Stimulated activated naive CD4-positive, alpha-beta T cell treated with Interleukin-2 at 50 U/mL for 16 hours (primary cell): ENCODE measurements at regions not wholly inside any gene's neighbourhood (a gene's known extent, or its start where the extent isn't known, plus 50 kb on each side); places are given as distances from the start of the nearest gene placed in this dataset.
A peak's percentile ranks its signal among the peaks of the same experiment; 100 is the strongest.
"Not testable (repeated sequence)": the region's sequence is repeated elsewhere in the genome, so short reads cannot be mapped to it uniquely, and the experiment has no call there.

Experiments
- DNase-seq: peaks from one replicate; lab custom pipeline; 2025; lab: John Stamatoyannopoulos, UW

DNA sequence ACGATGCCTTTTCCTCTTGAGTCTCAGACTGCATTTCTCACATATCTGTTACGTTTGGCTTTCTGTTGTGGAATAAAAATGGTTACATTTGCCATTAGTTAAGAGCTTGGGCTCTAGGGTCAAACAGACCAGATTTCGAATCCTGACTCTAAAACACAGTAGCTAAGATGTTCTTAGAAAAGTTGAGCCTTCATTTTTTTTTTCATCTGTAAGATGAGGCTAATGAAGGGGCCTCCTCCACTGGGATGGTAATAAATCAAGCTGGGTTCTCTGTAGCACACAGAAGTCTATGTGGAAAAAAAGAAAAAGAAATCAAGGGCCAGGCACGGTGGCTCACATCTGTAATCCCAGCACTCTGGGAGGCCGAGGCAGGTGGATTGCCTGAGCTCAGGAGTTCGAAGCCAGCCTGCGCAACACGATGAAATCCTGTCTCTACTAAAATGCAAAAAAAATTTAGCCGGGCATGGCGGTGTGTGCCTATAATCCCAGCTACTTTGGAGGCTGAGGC lies 49.9 kb upstream of the CAPRIN1 start:
- no peak for DNase-seq

GRCh38 chr11:33999393-33999792 lies 52.1 kb upstream of the CAPRIN1 start:
- no peak for DNase-seq

GRCh38 chr11:33997584-33998251 lies 53.8 kb upstream of the CAPRIN1 start:
- no peak for DNase-seq

GRCh38 chr11:33996498-33997454 lies 54.8 kb upstream of the CAPRIN1 start:
- DNase-seq, result peak; percentile 55

DNA sequence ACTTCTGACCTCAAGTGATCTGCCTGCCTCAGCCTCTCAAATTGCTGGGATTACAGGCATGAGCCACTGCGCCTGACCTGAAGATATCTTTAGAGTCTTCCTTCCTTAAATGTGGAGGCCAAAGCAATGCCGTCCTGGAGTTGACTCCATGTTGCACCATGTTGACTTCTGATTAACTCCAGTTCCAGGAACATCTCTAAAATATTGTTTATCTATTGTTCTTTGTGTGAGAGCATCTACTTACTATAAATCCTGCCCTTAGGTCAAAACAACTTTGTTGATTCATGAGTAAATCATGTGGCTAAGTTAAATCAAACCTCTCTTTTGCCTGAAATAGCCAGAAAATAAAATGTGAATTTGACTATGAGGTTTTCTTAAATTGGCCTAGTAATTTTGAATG lies 56.6 kb upstream of the CAPRIN1 start:
- no peak for DNase-seq

DNA sequence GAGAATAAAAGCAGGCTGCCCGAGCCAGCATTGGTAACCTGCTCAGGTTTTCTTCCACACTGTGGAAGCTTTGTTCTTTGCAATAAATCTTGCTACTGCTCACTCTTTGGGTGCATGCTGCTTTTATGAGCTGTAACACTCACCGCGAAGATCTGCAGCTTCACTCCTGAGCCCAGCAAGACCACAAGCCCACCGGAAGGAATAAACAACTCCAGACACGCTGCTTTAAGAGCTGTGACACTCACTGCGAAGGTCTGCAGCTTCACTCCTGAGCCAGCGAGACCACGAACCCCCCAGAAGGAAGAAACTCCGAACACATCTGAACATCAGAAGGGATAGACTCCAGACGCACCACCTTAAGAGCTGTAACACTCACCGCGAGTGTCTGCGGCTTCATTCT lies 60.4 kb upstream of the CAPRIN1 start:
- DNase-seq, result not testable (repeated sequence)

- DNase-seq, result not testable (repeated sequence)
Measured at GRCh38 chr11:33990131-33990530, 61.4 kb upstream of the CAPRIN1 start.

DNA sequence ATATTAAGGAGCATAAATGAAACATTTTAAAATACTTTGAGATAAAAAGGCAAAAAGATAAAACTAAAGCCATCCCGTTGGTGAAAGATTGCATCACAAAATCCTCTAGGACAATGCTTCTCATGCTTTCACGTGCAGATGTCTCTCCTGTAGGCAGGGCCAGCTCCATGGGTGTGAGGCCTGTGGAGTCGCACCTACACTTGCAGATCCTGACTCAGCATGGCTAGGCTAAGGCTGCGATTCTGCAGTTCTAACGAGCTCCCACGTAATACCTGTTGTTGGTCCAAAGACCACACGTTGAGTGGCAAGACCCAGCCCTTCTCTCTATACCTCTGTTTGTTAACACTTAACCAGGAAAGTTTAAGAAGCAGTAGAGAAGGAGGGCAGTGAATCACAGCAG lies 62.1 kb upstream of the CAPRIN1 start:
- no peak for DNase-seq

DNA sequence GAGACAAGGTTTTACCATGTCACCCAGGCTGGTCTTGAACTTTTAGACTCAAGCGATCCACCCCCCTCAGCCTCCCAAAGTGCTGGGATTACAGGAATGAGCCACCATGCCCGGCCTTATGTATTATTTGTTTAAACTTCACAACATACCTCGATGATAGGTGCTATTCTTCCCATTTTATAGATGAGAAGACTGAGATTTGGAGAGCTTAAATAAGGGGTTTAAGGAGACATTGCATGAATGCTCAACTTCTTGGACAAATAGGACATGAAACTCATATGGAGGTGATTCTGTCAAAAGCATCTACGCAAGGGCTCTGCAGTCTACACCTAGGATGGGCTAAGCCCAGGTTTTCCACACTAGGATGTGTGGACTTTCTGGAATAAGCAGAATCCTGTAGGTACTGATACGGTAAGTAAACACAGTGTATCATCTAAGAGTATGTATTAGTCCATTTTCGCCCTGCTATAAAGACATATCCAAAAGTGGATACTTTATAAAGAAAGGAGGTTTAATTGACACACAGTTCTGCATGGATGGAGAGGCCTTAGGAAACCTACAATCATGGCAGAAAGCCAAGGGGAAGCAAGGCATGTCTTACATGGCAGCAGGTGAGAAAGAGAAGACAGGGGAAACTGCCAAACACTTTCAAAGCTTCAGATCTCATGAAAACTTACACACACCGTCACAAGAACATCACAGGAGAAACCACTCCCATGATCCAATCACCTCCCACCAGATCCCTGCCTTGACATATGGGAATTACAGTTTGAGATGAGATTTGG lies 62.8 kb upstream of the CAPRIN1 start:
- no peak for DNase-seq

DNA sequence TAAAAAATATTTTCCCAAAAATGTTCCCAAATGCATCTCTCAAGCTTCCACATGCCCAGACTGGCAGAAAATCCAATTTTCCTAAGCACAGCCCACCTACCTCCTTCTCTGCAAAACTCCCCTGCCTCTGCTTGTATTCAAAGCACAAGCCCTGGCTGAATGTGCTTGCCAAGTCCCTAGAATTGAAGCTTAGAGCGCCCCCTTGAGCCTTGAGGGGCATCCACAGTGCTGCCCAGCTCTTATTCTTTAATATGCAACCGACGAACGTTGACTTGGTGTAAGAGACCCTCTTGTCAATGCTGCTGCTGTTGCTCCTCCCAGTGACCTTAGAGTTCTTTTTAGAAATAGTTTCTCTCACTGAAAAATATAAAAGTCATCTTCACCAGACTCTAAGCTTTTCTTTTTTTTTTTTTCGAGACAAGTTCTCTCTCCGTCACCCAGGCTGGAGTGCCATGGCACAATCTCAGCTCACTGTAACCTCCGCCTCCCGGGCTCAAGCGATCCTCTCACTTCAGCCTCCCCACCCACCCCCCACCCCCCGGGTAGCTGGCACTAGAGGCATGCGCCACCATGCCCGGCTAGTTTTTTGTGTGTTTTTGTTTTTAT lies 63.5 kb upstream of the CAPRIN1 start:
- peak; percentile 56 for DNase-seq

- DNase-seq, result no peak
Measured at GRCh38 chr11:33987545-33987944, 64.0 kb upstream of the CAPRIN1 start.

GRCh38 chr11:33986597-33987501 lies 64.7 kb upstream of the CAPRIN1 start:
- DNase-seq, result not testable (repeated sequence)

GRCh38 chr11:33984682-33985389 lies 66.7 kb upstream of the CAPRIN1 start:
- no peak for DNase-seq

- DNase-seq, result no peak
Measured at GRCh38 chr11:33982661-33983060, 68.9 kb upstream of the CAPRIN1 start.

- no peak for DNase-seq
Measured at GRCh38 chr11:33980897-33981296, 70.6 kb upstream of the CAPRIN1 start.

- no peak for DNase-seq
Measured at GRCh38 chr11:33978376-33978775, 73.2 kb upstream of the CAPRIN1 start.

GRCh38 chr11:33977676-33978075 lies 73.9 kb upstream of the CAPRIN1 start:
- no peak for DNase-seq

DNA sequence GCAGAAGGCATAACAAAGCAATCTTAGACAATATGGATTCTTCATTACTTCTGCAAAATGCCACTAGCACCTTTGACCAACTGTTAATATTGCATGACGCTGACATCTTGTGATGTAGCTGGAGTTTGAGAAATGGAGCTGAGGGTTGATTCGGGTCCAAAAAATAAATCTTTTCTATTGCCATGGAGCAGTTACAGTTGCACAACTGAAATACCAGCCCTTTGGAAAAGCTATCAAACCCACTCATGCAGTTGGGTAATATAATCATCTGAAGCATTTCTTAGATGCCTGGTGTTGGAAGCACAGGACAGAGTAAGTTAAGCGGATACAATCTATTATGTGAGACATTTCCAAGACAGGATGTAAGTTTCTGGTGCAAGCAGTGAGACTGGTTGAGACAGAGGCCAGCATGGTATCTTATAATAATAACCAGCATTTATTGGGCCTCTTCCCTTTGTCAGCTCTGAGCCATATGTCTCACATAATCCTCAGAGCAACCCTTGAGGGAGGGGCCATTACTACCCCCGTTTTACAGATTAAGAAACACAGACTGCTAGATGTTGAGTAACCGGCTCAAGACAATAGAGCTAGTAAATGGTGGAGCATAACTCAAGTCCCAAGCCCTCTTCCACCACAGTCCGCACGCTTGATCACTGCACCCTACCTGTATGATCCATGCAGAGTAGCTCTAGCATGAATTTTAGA lies 74.9 kb upstream of the CAPRIN1 start:
- no peak for DNase-seq

GRCh38 chr11:33974804-33975203 lies 76.7 kb upstream of the CAPRIN1 start:
- DNase-seq, result no peak
